ENCODE measurements at regions not wholly inside any gene's neighbourhood (a gene's known extent, or its start where the extent isn't known, plus 50 kb on each side); places are given as distances from the start of the nearest gene placed in this dataset.
"Not testable (repeated sequence)": the region's sequence is repeated elsewhere in the genome, so short reads cannot be mapped to it uniquely, and the experiment has no call there.

- no peak overlapping the region for H3K4me3 ChIP-seq (ENCODE audit: control insufficient read depth, low read depth, low read length)
- DNase-seq (ENCODE audit: low read depth), result peak; percentile 23
- TF ChIP-seq CTCF (conservative IDR thresholded peaks at IDR 0.05; ENCODE audit: control insufficient read depth, insufficient read depth, low read depth, low read length), result no peak
Observed at GRCh38 chr2:118380915-118381653, 292.8 kb downstream of the INSIG2 start.

GRCh38 chr2:118375907-118376485 is 287.7 kb downstream of the INSIG2 start:
- DNase-seq (ENCODE audit: low read depth), result no peak
- no peak overlapping the region for H3K4me3 ChIP-seq (ENCODE audit: control insufficient read depth, low read depth, low read length)
- TF ChIP-seq CTCF (conservative IDR thresholded peaks at IDR 0.05; ENCODE audit: control insufficient read depth, insufficient read depth, low read depth, low read length), result no peak

DNA sequence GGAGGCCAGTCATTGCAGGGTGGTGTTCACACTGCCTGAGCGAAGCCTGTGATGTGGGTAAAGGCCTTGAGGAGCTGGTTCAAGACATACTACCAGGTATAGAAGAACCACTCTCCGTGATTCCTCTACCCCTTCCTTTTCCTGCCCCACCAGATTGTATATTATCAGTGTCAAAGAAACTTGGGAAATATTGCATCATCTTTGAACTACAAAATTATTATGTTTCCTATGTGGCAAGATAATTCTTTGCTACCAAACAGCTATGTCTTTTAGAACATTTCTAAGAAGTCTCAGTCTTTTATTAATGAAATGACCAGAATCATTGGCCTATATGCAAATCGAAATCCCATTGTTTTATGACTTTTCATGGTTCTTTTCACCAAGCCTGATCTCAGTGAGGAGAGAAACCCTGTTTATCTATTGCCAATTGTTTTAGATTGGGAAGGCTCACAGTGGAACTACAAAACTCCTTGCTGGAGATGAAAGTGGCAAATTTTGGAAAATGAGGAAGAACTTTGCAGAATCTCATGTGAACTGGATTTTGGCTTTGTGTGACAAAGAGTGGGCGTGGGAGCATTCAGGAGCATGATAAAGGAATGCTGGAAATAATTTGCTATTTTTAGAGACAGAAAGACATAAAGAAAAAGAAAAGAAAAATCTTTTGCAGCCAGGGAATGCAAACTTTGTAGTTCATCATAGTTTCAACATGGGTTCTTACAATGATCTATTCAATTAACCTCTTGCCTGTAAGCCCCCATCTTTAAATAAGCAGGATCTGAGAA is 286.9 kb downstream of the INSIG2 start:
- H3K4me3 ChIP-seq (ENCODE audit: control insufficient read depth, low read depth, low read length), result no peak overlapping the region
- peak; percentile 34 for DNase-seq (ENCODE audit: low read depth)
- no peak for TF ChIP-seq CTCF (conservative IDR thresholded peaks at IDR 0.05; ENCODE audit: control insufficient read depth, insufficient read depth, low read depth, low read length)

GRCh38 chr2:118372886-118373830 is 284.9 kb downstream of the INSIG2 start:
- H3K4me3 ChIP-seq (ENCODE audit: control insufficient read depth, low read depth, low read length), result no peak overlapping the region
- DNase-seq (ENCODE audit: low read depth), result peak; percentile 53
- no peak for TF ChIP-seq CTCF (conservative IDR thresholded peaks at IDR 0.05; ENCODE audit: control insufficient read depth, insufficient read depth, low read depth, low read length)

DNA sequence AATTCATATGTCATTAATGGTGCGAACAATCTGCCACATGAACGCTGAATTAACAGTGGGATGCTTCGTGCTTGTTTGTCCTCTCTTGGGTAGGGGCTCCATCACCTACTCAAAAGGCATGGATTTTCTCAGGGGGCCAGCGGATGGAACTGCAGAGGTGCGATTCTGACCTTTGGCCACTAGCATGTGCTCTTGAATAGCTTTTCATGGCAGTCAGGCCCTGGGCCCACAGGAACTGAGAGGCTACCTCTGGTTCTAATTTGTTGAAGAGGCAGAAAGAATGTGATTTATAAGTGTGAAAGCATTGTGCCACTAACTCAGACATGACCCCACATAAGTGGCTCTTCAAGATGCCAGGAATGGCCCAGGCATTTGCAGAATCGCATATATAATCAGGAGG is 283.2 kb downstream of the INSIG2 start:
- DNase-seq (ENCODE audit: low read depth), result peak; percentile 76
- H3K4me3 ChIP-seq (ENCODE audit: control insufficient read depth, low read depth, low read length), result no peak overlapping the region
- peak; percentile 92 for TF ChIP-seq CTCF (conservative IDR thresholded peaks at IDR 0.05; ENCODE audit: control insufficient read depth, insufficient read depth, low read depth, low read length)

DNA sequence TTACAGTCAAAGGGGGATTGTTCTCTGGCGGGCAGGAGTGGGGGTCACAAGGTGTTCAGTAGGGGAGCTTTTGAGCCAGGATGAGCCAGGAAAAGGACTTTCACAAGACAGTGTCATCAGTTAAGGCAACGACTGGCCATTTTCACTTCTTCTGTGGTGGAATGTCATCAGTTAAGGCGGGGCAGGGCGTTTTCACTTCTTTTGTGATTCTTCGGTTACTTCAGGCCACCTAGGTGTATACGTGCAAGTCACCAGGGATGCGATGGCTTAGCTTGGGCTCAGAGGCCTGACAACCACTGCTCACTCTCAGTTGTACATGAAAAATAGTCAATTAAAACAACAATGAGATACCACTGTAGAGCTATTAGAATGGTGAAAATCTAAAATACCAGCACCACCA is 281.2 kb downstream of the INSIG2 start:
- not testable (repeated sequence) for H3K4me3 ChIP-seq (ENCODE audit: control insufficient read depth, low read depth, low read length); DNase-seq (ENCODE audit: low read depth)

Measured in fibroblast of mammary gland (primary cell).